Activated CD8-positive, alpha-beta T cell treated with anti-CD3 and anti-CD28 coated beads, Interleukin-2, amount 10 ng/mL, durations not matched to agents 7 days and 5 days (primary cell): ENCODE measurements at regions not wholly inside any gene's neighbourhood (a gene's known extent, or its start where the extent isn't known, plus 50 kb on each side); places are given as distances from the start of the nearest gene placed in this dataset.
A peak's percentile ranks its signal among the peaks of the same experiment; 100 is the strongest.
"Not testable (repeated sequence)": the region's sequence is repeated elsewhere in the genome, so short reads cannot be mapped to it uniquely, and the experiment has no call there.

ENCODE experiments used
- ATAC-seq: fragments of 150-1000 bp; cut with Tn5 transposase; one replicate; pipeline ENCODE4 v1.10.0; 2021; ENCODE audit warnings: moderate library complexity
- CTCF ChIA-PET: fragments of 350-600 bp; sonication (Branson Sonifier 250); formaldehyde crosslinking; loops from one replicate; lab custom pipeline; 2021; ENCODE audit warnings: antibody characterized with exemption; lab: Charles Lee
- POLR2A ChIA-PET: fragments of 350-600 bp; sonication (Branson Sonifier 250); formaldehyde crosslinking; loops from one replicate; lab custom pipeline; 2021; ENCODE audit warnings: antibody characterized with exemption; lab: Charles Lee
- DNase-seq: peaks from one replicate; pipeline ENCODE4 v3.0.0-alpha.2; 2020
- H3K27ac Mint-ChIP-seq: one replicate; pipeline ENCODE4 v1.8.0; 2021; ENCODE audit warnings: mild to moderate bottlenecking, mixed read lengths
- H3K27me3 Mint-ChIP-seq: one replicate; pipeline ENCODE4 v1.8.0; 2021; ENCODE audit warnings: low read depth, mixed read lengths
- H3K36me3 Mint-ChIP-seq: one replicate; pipeline ENCODE4 v1.8.0; 2021; ENCODE audit warnings: low read depth, mixed read lengths
- H3K4me1 Mint-ChIP-seq: one replicate; pipeline ENCODE4 v1.8.0; 2021; ENCODE audit warnings: low read depth, mixed read lengths
- H3K4me3 Mint-ChIP-seq: one replicate; pipeline ENCODE4 v1.8.0; 2021; ENCODE audit warnings: mild to moderate bottlenecking, mixed read lengths
- H3K9me3 Mint-ChIP-seq: one replicate; pipeline ENCODE4 v1.8.0; 2022; ENCODE audit warnings: mixed read lengths; ENCODE audit not compliant: insufficient read depth

DNA sequence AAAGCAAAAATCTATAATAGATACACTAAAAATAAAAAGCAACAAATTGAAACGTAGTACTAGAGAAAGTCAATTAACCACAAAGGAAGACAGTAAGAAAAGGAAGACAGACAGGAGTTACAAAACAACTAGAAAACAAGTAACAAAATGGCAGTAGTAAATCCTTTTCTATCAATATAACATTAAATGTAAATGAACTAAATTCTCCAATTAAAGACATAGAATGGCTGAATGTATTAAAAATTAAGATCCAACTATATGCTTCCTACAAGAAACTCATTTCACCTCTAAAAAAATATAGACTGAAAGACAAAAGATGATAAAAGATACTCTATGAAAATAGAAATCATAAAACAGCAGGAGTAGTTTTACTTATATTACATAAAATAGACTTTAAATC is 79.1 kb downstream of the CTH start:
- POLR2A ChIA-PET: no interaction called here
- no peak overlapping the region for H3K4me3 Mint-ChIP-seq
- H3K27ac Mint-ChIP-seq: no peak overlapping the region
- H3K27me3 Mint-ChIP-seq: peaks cover 14% of the 10 kb centered on the region
- DNase-seq (no peak), ATAC-seq (no peak)
- H3K36me3 Mint-ChIP-seq: no peaks in the 10 kb centered on the region
- H3K4me1 Mint-ChIP-seq: no peaks in the 10 kb centered on the region
- CTCF ChIA-PET: no interaction called here
- H3K9me3 Mint-ChIP-seq: no peaks in the 10 kb centered on the region

DNA sequence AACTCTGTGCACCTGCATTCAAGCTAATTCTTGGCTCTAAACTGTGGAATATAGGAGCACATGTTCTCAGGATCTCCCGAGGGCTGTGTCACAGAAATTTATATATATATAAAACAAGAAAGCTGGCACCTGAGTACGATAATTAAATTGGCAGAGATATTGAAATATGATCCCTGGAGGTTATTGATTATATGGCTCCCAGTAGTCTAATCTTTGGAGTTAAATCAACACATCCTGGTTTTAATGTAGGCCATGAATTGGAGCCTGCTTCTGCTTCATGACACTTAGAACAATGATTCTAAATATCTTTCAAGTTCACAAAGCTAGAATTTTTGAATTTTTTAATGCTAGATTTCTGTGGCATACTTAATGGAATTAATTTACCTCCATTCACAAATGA is 84.3 kb downstream of the CTH start:
- ChIA-PET CTCF (interaction anchor here (0.5 kb wide), 1 partner anchor 82 kb away, joined by 3 read pairs; no protein-coding TSS in a partner anchor), POLR2A (no interaction called here)
- no peaks in the 10 kb centered on the region for H3K4me1 Mint-ChIP-seq
- H3K9me3 Mint-ChIP-seq: no peaks in the 10 kb centered on the region
- ATAC-seq: no peak
- no peak overlapping the region for H3K4me3 Mint-ChIP-seq
- no peak overlapping the region for H3K27ac Mint-ChIP-seq
- H3K27me3 Mint-ChIP-seq: peaks cover 18% of the 10 kb centered on the region
- no peaks in the 10 kb centered on the region for H3K36me3 Mint-ChIP-seq
- DNase-seq: no peak

DNA sequence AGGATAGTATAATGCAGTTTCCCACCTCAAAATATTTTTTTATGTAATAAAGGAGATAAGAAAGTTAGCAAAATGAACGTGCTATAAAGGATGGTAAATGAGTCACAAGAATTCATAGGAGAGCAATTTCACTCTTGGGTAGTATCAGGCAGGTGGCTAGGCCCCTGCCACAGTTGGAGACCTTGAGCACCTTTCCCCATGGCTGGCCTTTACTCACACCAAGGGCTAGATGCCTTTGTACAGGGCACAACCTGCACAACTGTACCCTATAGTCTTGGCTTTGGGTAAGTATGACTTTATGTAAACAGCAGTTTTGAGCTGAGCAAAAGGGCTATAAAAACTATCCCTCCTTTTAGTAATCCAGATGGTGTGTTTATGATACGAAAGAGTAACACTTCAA is 85.1 kb downstream of the CTH start:
- DNase-seq (no peak), ATAC-seq (no peak)
- Mint-ChIP-seq H3K4me1 (no peaks in the 10 kb centered on the region), H3K4me3 (no peak overlapping the region), H3K27ac (no peak overlapping the region), H3K36me3 (no peaks in the 10 kb centered on the region), H3K9me3 (no peaks in the 10 kb centered on the region), H3K27me3 (peaks cover 14% of the 10 kb centered on the region)
- POLR2A ChIA-PET: no interaction called here
- CTCF ChIA-PET: no interaction called here

GRCh38 chr1:70497152-70497551 is 86.1 kb downstream of the CTH start:
- ATAC-seq (no peak), DNase-seq (no peak)
- Mint-ChIP-seq H3K4me3 (no peak overlapping the region), H3K27me3 (peaks cover 11% of the 10 kb centered on the region), H3K4me1 (no peaks in the 10 kb centered on the region), H3K36me3 (no peaks in the 10 kb centered on the region), H3K27ac (no peak overlapping the region), H3K9me3 (no peaks in the 10 kb centered on the region)
- ChIA-PET POLR2A (no interaction called here), CTCF (no interaction called here)

DNA sequence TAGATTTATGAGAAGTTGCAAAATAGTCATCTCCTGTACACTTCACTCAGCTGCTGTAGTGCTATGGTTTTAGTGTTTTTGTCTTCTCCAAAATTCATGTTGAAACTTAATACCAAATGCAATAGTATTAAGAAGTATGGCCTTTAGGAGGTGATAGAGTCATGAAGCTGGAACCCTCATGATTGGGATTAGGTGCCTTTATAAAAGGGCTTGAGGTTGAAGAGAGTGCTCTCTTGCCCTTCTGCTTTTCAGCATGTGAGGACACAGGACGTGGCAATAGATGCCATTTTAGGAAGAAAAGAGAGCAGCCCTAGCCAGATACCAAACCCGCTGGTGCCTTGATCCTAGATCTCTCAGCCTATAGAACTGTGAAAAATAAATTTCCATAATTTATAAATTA is 87.6 kb downstream of the CTH start:
- Mint-ChIP-seq H3K27me3 (peaks cover 7% of the 10 kb centered on the region), H3K4me3 (no peak overlapping the region), H3K27ac (no peak overlapping the region), H3K9me3 (no peaks in the 10 kb centered on the region), H3K4me1 (no peaks in the 10 kb centered on the region), H3K36me3 (no peaks in the 10 kb centered on the region)
- CTCF ChIA-PET: no interaction called here
- no peak for ATAC-seq
- DNase-seq: no peak
- POLR2A ChIA-PET: no interaction called here

GRCh38 chr1:70499695-70500094 is 88.6 kb downstream of the CTH start:
- no peaks in the 10 kb centered on the region for H3K9me3 Mint-ChIP-seq
- no peak overlapping the region for H3K4me3 Mint-ChIP-seq
- ChIA-PET CTCF (interaction anchor here (0.6 kb wide), 1 partner anchor 366 kb away, joined by 3 read pairs; no protein-coding TSS in a partner anchor), POLR2A (no interaction called here)
- H3K27ac Mint-ChIP-seq: no peak overlapping the region
- ATAC-seq: no peak
- no peak for DNase-seq
- H3K4me1 Mint-ChIP-seq: no peaks in the 10 kb centered on the region
- H3K27me3 Mint-ChIP-seq: peaks cover 7% of the 10 kb centered on the region
- H3K36me3 Mint-ChIP-seq: no peaks in the 10 kb centered on the region

DNA sequence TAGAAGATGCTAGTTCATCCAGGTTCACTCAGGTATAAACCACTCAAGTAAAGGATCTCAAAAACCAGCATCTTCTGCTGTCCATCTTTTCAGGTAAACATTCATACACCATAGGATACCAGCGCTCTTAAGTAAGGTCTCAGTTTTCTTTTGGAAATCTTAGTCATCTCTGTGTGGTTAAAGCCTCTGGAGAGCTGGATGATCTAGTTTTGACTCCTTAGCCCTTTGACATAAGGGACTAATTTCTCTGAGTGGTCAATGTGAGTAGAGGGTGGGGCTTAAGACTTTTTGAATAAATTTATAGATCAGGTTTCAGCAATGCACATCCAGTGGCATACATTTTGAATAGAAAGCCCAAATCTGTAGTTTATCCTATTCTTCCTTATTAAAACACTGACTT is 92.3 kb downstream of the CTH start:
- H3K9me3 Mint-ChIP-seq: no peaks in the 10 kb centered on the region
- no peaks in the 10 kb centered on the region for H3K36me3 Mint-ChIP-seq
- no peak for ATAC-seq
- no peak overlapping the region for H3K4me3 Mint-ChIP-seq
- peaks cover 18% of the 10 kb centered on the region for H3K27me3 Mint-ChIP-seq
- DNase-seq: no peak
- no peak overlapping the region for H3K27ac Mint-ChIP-seq
- CTCF ChIA-PET: no interaction called here
- no peaks in the 10 kb centered on the region for H3K4me1 Mint-ChIP-seq
- POLR2A ChIA-PET: no interaction called here

- ATAC-seq: no peak
Measured at GRCh38 chr1:70504176-70504820, 93.2 kb downstream of the CTH start.

GRCh38 chr1:70504821-70505193 is 93.7 kb downstream of the CTH start:
- CTCF ChIA-PET: no interaction called here
- Mint-ChIP-seq H3K4me1 (no peaks in the 10 kb centered on the region), H3K27ac (no peak overlapping the region), H3K36me3 (no peaks in the 10 kb centered on the region), H3K4me3 (no peak overlapping the region), H3K9me3 (no peaks in the 10 kb centered on the region), H3K27me3 (peaks cover 18% of the 10 kb centered on the region)
- DNase-seq: no peak
- POLR2A ChIA-PET: no interaction called here
- no peak for ATAC-seq

More at GRCh38 chr1:70504176-70504820, 93.2 kb downstream of the CTH start:
- Mint-ChIP-seq H3K27ac (no peak overlapping the region), H3K4me1 (no peaks in the 10 kb centered on the region), H3K27me3 (peaks cover 18% of the 10 kb centered on the region), H3K4me3 (no peak overlapping the region), H3K36me3 (no peaks in the 10 kb centered on the region), H3K9me3 (no peaks in the 10 kb centered on the region)
- no peak for DNase-seq
- ChIA-PET POLR2A (no interaction called here), CTCF (no interaction called here)

DNA sequence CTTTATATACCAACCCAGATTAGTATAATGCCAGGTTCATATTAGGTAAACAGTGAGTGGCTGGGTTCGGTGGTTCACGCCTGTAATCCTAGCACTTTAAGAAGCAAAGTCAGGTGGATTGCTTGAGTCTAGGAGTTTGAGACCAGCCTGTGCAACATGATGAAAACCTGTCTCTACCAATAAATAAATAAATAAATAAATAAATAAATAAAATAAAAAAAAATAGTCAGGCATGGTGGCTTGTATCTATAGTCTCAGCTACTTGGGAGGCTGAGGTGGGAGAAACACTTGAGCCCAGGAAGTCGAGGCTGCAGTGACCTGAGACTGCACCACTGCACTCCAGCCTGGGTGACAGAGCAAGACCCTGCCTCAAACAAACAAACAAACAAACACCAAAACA is 96.9 kb downstream of the CTH start:
- H3K27ac Mint-ChIP-seq, H3K4me1 Mint-ChIP-seq, ATAC-seq, POLR2A ChIA-PET, H3K4me3 Mint-ChIP-seq, DNase-seq, H3K36me3 Mint-ChIP-seq, H3K9me3 Mint-ChIP-seq: not testable (repeated sequence)
- peaks cover 15% of the 10 kb centered on the region for H3K27me3 Mint-ChIP-seq
- CTCF ChIA-PET: interaction anchor here (1.1 to 1.4 kb wide), 2 partner anchors 279 to 373 kb away, joined by 3 to 4 read pairs; no protein-coding TSS in a partner anchor

GRCh38 chr1:70509996-70510876 is 99.2 kb downstream of the CTH start:
- Mint-ChIP-seq H3K27ac (no peak overlapping the region), H3K4me1 (no peaks in the 10 kb centered on the region), H3K9me3 (no peaks in the 10 kb centered on the region), H3K4me3 (no peak overlapping the region), H3K36me3 (no peaks in the 10 kb centered on the region), H3K27me3 (peaks cover 13% of the 10 kb centered on the region)
- ChIA-PET POLR2A (no interaction called here), CTCF (no interaction called here)
- peak; percentile 60 for ATAC-seq
- no peak for DNase-seq

DNA sequence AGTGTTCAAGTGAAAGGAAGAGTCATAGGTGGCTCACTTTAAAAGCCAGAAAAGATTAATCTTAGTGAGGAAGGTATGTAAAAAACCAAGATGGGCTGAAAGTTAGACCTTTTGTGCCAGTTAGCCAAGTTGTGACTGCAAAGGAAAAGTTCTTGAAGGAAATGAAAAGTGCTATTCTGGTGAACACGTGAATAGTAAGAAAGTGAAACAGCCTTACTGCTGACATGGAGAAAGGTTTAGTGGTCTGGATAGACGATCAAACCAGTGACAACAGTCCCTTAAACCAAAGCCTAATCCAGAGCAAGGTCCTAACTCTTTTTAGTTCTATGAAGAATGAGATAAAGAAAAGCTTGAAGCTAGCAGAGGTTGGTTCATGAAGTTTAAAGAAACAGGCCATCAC is 106.4 kb downstream of the CTH start:
- no peak overlapping the region for H3K27ac Mint-ChIP-seq
- no peaks in the 10 kb centered on the region for H3K4me1 Mint-ChIP-seq
- no peaks in the 10 kb centered on the region for H3K9me3 Mint-ChIP-seq
- no peak overlapping the region for H3K4me3 Mint-ChIP-seq
- ATAC-seq (no peak), DNase-seq (no peak)
- POLR2A ChIA-PET: no interaction called here
- peaks cover 12% of the 10 kb centered on the region for H3K27me3 Mint-ChIP-seq
- no peaks in the 10 kb centered on the region for H3K36me3 Mint-ChIP-seq
- CTCF ChIA-PET: interaction anchor here (0.8 kb wide), 1 partner anchor 13 kb away, joined by 3 read pairs; no protein-coding TSS in a partner anchor
